ENCODE measurements at regions not wholly inside any gene's neighbourhood (a gene's known extent, or its start where the extent isn't known, plus 50 kb on each side); places are given as distances from the start of the nearest gene placed in this dataset.

GRCh38 chr7:123237-123636 lies 69.1 kb upstream of the FAM20C start:
- TF ChIP-seq EZH2 (IDR thresholded peaks at IDR 0.05; ENCODE audit: borderline replicate concordance) = no peak
- no peak for TF ChIP-seq EZH2phosphoT487 (IDR thresholded peaks at IDR 0.05; ENCODE audit: low read depth, severe bottlenecking, unreplicated experiment)
- no peak for TF ChIP-seq CTCF (IDR thresholded peaks at IDR 0.05; ENCODE audit: poor library complexity)
- Histone ChIP-seq H3K79me2 (no peaks in the 10 kb centered on the region), H4K20me1 (ENCODE audit: insufficient read depth, poor library complexity, severe bottlenecking) (no peaks in the 10 kb centered on the region), H3K27me3 (peaks cover 5% of the 10 kb centered on the region), H3K27ac (no peak overlapping the region), H3K36me3 (replicated peaks; ENCODE audit: insufficient read depth, low read depth) (no peaks in the 10 kb centered on the region), H3K4me1 (ENCODE audit: insufficient read depth) (peaks cover 23% of the 10 kb centered on the region), H3K9me2 (replicated peaks; ENCODE audit: insufficient read depth) (no peaks in the 10 kb centered on the region), H3K4me3 (no peak overlapping the region), H2AFZ (no peak overlapping the region), H3K4me2 (no peak overlapping the region), H3K9me3 (ENCODE audit: low read depth) (no peaks in the 10 kb centered on the region)
- WGBS (ENCODE audit: low lambda C conversion rate, missing lambda C conversion rate) = 80% methylated on average over 10 of the region's 10 CpGs
- no peak for DNase-seq (ENCODE audit: low spot score)

GRCh38 chr7:124130-124949 lies 68.0 kb upstream of the FAM20C start:
- H3K36me3 ChIP-seq (replicated peaks; ENCODE audit: insufficient read depth, low read depth) = no peaks in the 10 kb centered on the region
- H3K4me3 ChIP-seq = no peak overlapping the region
- H4K20me1 ChIP-seq (ENCODE audit: insufficient read depth, poor library complexity, severe bottlenecking) = no peaks in the 10 kb centered on the region
- TF ChIP-seq CTCF (IDR thresholded peaks at IDR 0.05; ENCODE audit: poor library complexity) (no peak), EZH2phosphoT487 (IDR thresholded peaks at IDR 0.05; ENCODE audit: low read depth, severe bottlenecking, unreplicated experiment) (no peak), EZH2 (IDR thresholded peaks at IDR 0.05; ENCODE audit: borderline replicate concordance) (no peak)
- 79% methylated on average over 21 of the region's 21 CpGs for WGBS (ENCODE audit: low lambda C conversion rate, missing lambda C conversion rate)
- H3K4me2 ChIP-seq = no peak overlapping the region
- no peak overlapping the region for H2AFZ ChIP-seq
- H3K27ac ChIP-seq = no peak overlapping the region
- H3K4me1 ChIP-seq (ENCODE audit: insufficient read depth) = peaks cover 19% of the 10 kb centered on the region
- H3K27me3 ChIP-seq = peaks cover 5% of the 10 kb centered on the region
- H3K79me2 ChIP-seq = no peaks in the 10 kb centered on the region
- H3K9me3 ChIP-seq (ENCODE audit: low read depth) = no peaks in the 10 kb centered on the region
- peak; percentile 3 for DNase-seq (ENCODE audit: low spot score)
- H3K9me2 ChIP-seq (replicated peaks; ENCODE audit: insufficient read depth) = no peaks in the 10 kb centered on the region

GRCh38 chr7:125061-125475 lies 67.3 kb upstream of the FAM20C start:
- Histone ChIP-seq H3K27ac (no peak overlapping the region), H3K9me2 (replicated peaks; ENCODE audit: insufficient read depth) (no peaks in the 10 kb centered on the region), H4K20me1 (ENCODE audit: insufficient read depth, poor library complexity, severe bottlenecking) (no peaks in the 10 kb centered on the region), H3K4me3 (no peak overlapping the region), H2AFZ (no peak overlapping the region), H3K79me2 (no peaks in the 10 kb centered on the region), H3K36me3 (replicated peaks; ENCODE audit: insufficient read depth, low read depth) (no peaks in the 10 kb centered on the region), H3K4me1 (ENCODE audit: insufficient read depth) (peaks cover 12% of the 10 kb centered on the region), H3K27me3 (peaks cover 5% of the 10 kb centered on the region), H3K9me3 (ENCODE audit: low read depth) (no peaks in the 10 kb centered on the region), H3K4me2 (no peak overlapping the region)
- WGBS (ENCODE audit: low lambda C conversion rate, missing lambda C conversion rate) = 90% methylated on average over 14 of the region's 14 CpGs
- DNase-seq (ENCODE audit: low spot score) = peak; percentile 3
- TF ChIP-seq EZH2phosphoT487 (IDR thresholded peaks at IDR 0.05; ENCODE audit: low read depth, severe bottlenecking, unreplicated experiment) = no peak

GRCh38 chr7:125661-126060 lies 66.7 kb upstream of the FAM20C start:
- WGBS (ENCODE audit: low lambda C conversion rate, missing lambda C conversion rate) = 95% methylated on average over 7 of the region's 8 CpGs
- TF ChIP-seq CTCF (IDR thresholded peaks at IDR 0.05; ENCODE audit: poor library complexity) (no peak), EZH2 (IDR thresholded peaks at IDR 0.05; ENCODE audit: borderline replicate concordance) (no peak), EZH2phosphoT487 (IDR thresholded peaks at IDR 0.05; ENCODE audit: low read depth, severe bottlenecking, unreplicated experiment) (no peak)
- no peaks in the 10 kb centered on the region for H3K9me3 ChIP-seq (ENCODE audit: low read depth)

More at GRCh38 chr7:125661-126060, 66.7 kb upstream of the FAM20C start:
- Histone ChIP-seq H3K27ac (no peak overlapping the region), H3K4me3 (no peak overlapping the region), H3K4me1 (ENCODE audit: insufficient read depth) (peaks cover 6% of the 10 kb centered on the region), H3K79me2 (no peaks in the 10 kb centered on the region), H3K9me2 (replicated peaks; ENCODE audit: insufficient read depth) (no peaks in the 10 kb centered on the region), H3K36me3 (replicated peaks; ENCODE audit: insufficient read depth, low read depth) (no peaks in the 10 kb centered on the region), H4K20me1 (ENCODE audit: insufficient read depth, poor library complexity, severe bottlenecking) (no peaks in the 10 kb centered on the region), H3K27me3 (peaks cover 5% of the 10 kb centered on the region), H2AFZ (no peak overlapping the region), H3K4me2 (no peak overlapping the region)
- no peak for DNase-seq (ENCODE audit: low spot score)

All from hepatocyte (in vitro differentiated cells).